HepG2 (cell line): ENCODE measurements at regions not wholly inside any gene's neighbourhood (a gene's known extent, or its start where the extent isn't known, plus 50 kb on each side); places are given as distances from the start of the nearest gene placed in this dataset.

ENCODE experiments used
- ATAC-seq: fragments of 200-7000 bp; cut with Tn5 transposase; 3 replicates; pipeline ENCODE4 v1.9.1; 2020; ENCODE audit warnings: mild to moderate bottlenecking, moderate library complexity
- BruUV-seq: library from RNA; stranded (reverse); fragments of 400-500 nt; replicated peaks from 2 replicates; lab custom pipeline; 2021; lab: Mats Ljungman, UMichigan
- CTCF ChIA-PET: fragments of 300-600 bp; formaldehyde crosslinking; extraction: SDS; loops from one replicate; lab custom pipeline; 2021; ENCODE audit warnings: low total read pairs, inconsistent platforms, low intra/inter-chr PET ratio; lab: Yijun Ruan, JAX
- POLR2A ChIA-PET: fragments of 350-600 bp; sonication (Branson Sonifier 250); formaldehyde crosslinking; loops from one replicate; lab custom pipeline; 2020; ENCODE audit warnings: antibody characterized with exemption, inconsistent platforms; lab: Yijun Ruan, JAX
- DNase-seq: peaks from one replicate; pipeline ENCODE4 v3.0.0-alpha.2; 2015; ENCODE audit warnings: low spot score
- FAIRE-seq: peaks from 3 replicates; lab custom pipeline; 2011; peaks lifted over from hg19 to GRCh38; lab: Jason Lieb, UNC
- H2AFZ ChIP-seq: one replicate; pipeline ENCODE4 v1.6.1; 2011; ENCODE audit warnings: low read length, inconsistent platforms
- H3K27ac ChIP-seq: fragments of 300-600 bp; 3 replicates; pipeline ENCODE4 v1.8.0; 2011; ENCODE audit warnings: mixed run types, mild to moderate bottlenecking, mixed read lengths, low read length, inconsistent platforms; ENCODE audit not compliant: insufficient read depth; ENCODE audit errors: extremely low read length
- H3K27me3 ChIP-seq, 2 experiments: fragments of 200-600 bp in 1 of 2; 2 replicates in 1 of 2; 3 replicates in 1 of 2; pipeline versions ENCODE4 v1.6.0 to v1.8.0; 2011; ENCODE audit warnings: low read length in 2 of 2, mild to moderate bottlenecking in 2 of 2, moderate library complexity in 2 of 2, inconsistent platforms in 1 of 2; ENCODE audit not compliant: insufficient read depth in 2 of 2, control insufficient read depth in 1 of 2
- H3K36me3 ChIP-seq, 2 experiments: fragments of 200-600 bp in 1 of 2; replicated peaks in 1 of 2; 2 replicates in 1 of 2; 3 replicates in 1 of 2; pipeline versions ENCODE4 v1.5.1 to v1.8.0; 2011; ENCODE audit warnings: low read length in 2 of 2, inconsistent platforms in 1 of 2; ENCODE audit not compliant: insufficient read depth in 2 of 2, control insufficient read depth in 1 of 2
- H3K4me1 ChIP-seq: 2 replicates; pipeline ENCODE4 v1.5.1; 2012; ENCODE audit warnings: low read length, inconsistent platforms; ENCODE audit not compliant: insufficient read depth
- H3K4me2 ChIP-seq: 2 replicates; pipeline ENCODE4 v1.6.0; 2011; ENCODE audit warnings: low read depth, low read length, inconsistent platforms
- H3K4me3 ChIP-seq, 3 experiments: fragments of 200-600 bp in 1 of 3; sonication (generic), shearing (Covaris generic) in 1 of 3; replicated peaks in 1 of 3; 2 replicates each; pipeline ENCODE4 v1.5.1; 2011 to 2016; ENCODE audit warnings: low read length in 3 of 3, inconsistent platforms in 2 of 3, low read depth in 2 of 3, mild to moderate bottlenecking in 2 of 3, control low read depth in 1 of 3, mixed read lengths in 1 of 3; ENCODE audit not compliant: insufficient read depth in 1 of 3
- H3K79me2 ChIP-seq: one replicate; pipeline ENCODE4 v1.6.1; 2011; ENCODE audit warnings: low read length, inconsistent platforms; ENCODE audit not compliant: insufficient read depth
- H3K9ac ChIP-seq: 2 replicates; pipeline ENCODE4 v1.6.0; 2011; ENCODE audit warnings: mild to moderate bottlenecking, low read depth, low read length, inconsistent platforms; ENCODE audit not compliant: insufficient read depth
- H3K9me3 ChIP-seq: 2 replicates; pipeline ENCODE4 v1.5.1; 2012; ENCODE audit warnings: mild to moderate bottlenecking, low read length
- H4K20me1 ChIP-seq: 2 replicates; pipeline ENCODE4 v1.6.0; 2011; ENCODE audit warnings: inconsistent platforms, mild to moderate bottlenecking, low read length, moderate library complexity; ENCODE audit not compliant: insufficient read depth
- CEBPZ ChIP-seq: IDR thresholded peaks from 2 replicates; pipeline ENCODE4 v1.6.1; 2012; ENCODE audit warnings: low read length, improper control_type of control experiment
- HES4 ChIP-seq: sonication (generic); formaldehyde crosslinking; IDR thresholded peaks from 2 replicates; pipeline ENCODE4 v1.9.0; 2021; ENCODE audit warnings: mild to moderate bottlenecking, missing genetic modification reagents, borderline replicate concordance
- KMT2A ChIP-seq: sonication (generic); formaldehyde crosslinking; IDR thresholded peaks from 2 replicates; pipeline ENCODE4 v1.4.0; 2020; ENCODE audit warnings: missing genetic modification reagents
- KMT2B ChIP-seq: IDR thresholded peaks from 2 replicates; pipeline ENCODE4 v1.6.1; 2016; ENCODE audit warnings: missing genetic modification reagents, missing compliant biosample characterization
- NCOA2 ChIP-seq: sonication (generic); formaldehyde crosslinking; IDR thresholded peaks from 2 replicates; pipeline ENCODE4 v1.8.0; 2022; ENCODE audit warnings: inconsistent platforms
- NONO ChIP-seq, 2 experiments: fragments of 450-650 bp in 1 of 2; sonication (generic) in 1 of 2; formaldehyde crosslinking in 1 of 2; IDR thresholded peaks in 1 of 2; conservative IDR thresholded peaks in 1 of 2; 2 replicates each; pipeline versions ENCODE4 v1.6.1 to v1.8.0; 2017 to 2022; ENCODE audit warnings: mild to moderate bottlenecking in 1 of 2, missing genetic modification reagents in 1 of 2, moderate library complexity in 1 of 2
- POLR2AphosphoS2 ChIP-seq: IDR thresholded peaks from 2 replicates; pipeline ENCODE4 v1.6.1; 2011; ENCODE audit warnings: low read depth, low read length, improper control_type of control experiment
- TBX3 ChIP-seq: fragments of 450-650 bp; IDR thresholded peaks from 2 replicates; pipeline ENCODE4 v1.6.1; 2017; ENCODE audit warnings: antibody characterized with exemption, mild to moderate bottlenecking, inconsistent platforms, borderline replicate concordance
- ZBTB21 ChIP-seq: sonication (generic); formaldehyde crosslinking; IDR thresholded peaks from 2 replicates; pipeline ENCODE4 v1.4.0; 2020; ENCODE audit warnings: missing genetic modification reagents
- ZBTB43 ChIP-seq: sonication (generic); formaldehyde crosslinking; conservative IDR thresholded peaks from 2 replicates; pipeline ENCODE4 v1.4.0; 2020; ENCODE audit warnings: missing genetic modification reagents
- ZBTB7A ChIP-seq: sonication (generic); formaldehyde crosslinking; IDR thresholded peaks from 2 replicates; pipeline ENCODE4 v1.8.0; 2022; ENCODE audit warnings: mild to moderate bottlenecking, missing genetic modification reagents
- ZNF160 ChIP-seq: sonication (generic); formaldehyde crosslinking; IDR thresholded peaks from 2 replicates; pipeline ENCODE4 v1.8.0; 2022; ENCODE audit warnings: mild to moderate bottlenecking, inconsistent platforms, missing genetic modification reagents
- ZNF326 ChIP-seq: sonication (generic); formaldehyde crosslinking; IDR thresholded peaks from 2 replicates; pipeline ENCODE4 v1.4.0; 2020; ENCODE audit warnings: missing genetic modification reagents, borderline replicate concordance
- ZNF431 ChIP-seq: sonication (generic); formaldehyde crosslinking; IDR thresholded peaks from 2 replicates; pipeline ENCODE4 v1.9.0; 2022; ENCODE audit warnings: missing genetic modification reagents, low read depth, mild to moderate bottlenecking, borderline replicate concordance
- ZNF788 ChIP-seq: sonication (generic); formaldehyde crosslinking; IDR thresholded peaks from 2 replicates; pipeline ENCODE4 v1.5.0; 2020; ENCODE audit warnings: mild to moderate bottlenecking, missing genetic modification reagents, borderline replicate concordance
- WGBS: methylation state at CpG from one replicate; pipeline ENCODE4 v1.1.6; 2017; ENCODE audit warnings: low lambda C conversion rate; 5-methylcytosine and 5-hydroxymethylcytosine counted together
- in situ Hi-C: cut with HindIII; loops from 2 replicates; pipeline ENCODE4 v1.10.0; 2017; ENCODE audit warnings: low pct_unique_long_range_greater_than_20kb; ENCODE audit not compliant: extremely low pct_ligation_motif_present
- intact Hi-C: fragments of 100-400 bp; cut with micrococcal nuclease; formaldehyde crosslinking; loops from one replicate; pipeline ENCODE4 v1.10.0; 2022; ENCODE audit not compliant: unreplicated experiment
- TF ChIP-seq, protein P1 (sequence below): sonication (generic); formaldehyde crosslinking; IDR thresholded peaks from 2 replicates; pipeline ENCODE4 v1.4.0; 2020; ENCODE audit warnings: missing genetic modification reagents

DNA sequence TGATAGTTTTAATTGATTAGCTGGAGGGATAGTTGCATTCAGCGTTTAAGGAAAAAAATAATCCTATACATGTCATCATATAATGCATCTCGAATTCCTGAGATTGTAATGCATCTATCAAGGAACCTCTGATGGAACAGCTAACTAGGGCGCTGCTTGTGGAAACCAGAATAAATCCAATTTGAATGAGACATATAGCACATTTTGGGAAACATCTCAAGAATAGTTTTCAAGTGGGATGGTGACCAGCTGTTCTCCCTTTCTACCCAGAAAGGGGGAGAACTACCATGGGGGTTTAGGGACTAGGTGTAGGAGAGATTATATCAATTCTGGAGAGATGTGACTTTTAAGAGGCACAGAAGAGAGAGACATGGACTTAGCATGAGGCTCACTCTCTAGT, 319.3 kb upstream of the BRINP1 start:
- no peaks in the 10 kb centered on the region for H3K27me3 ChIP-seq
- ChIA-PET POLR2A (no interaction called here), CTCF (no interaction called here)
- DNase-seq (no peak), ATAC-seq (no peak), FAIRE-seq (no peak)
- no peaks in the 10 kb centered on the region for H4K20me1 ChIP-seq
- no peaks in the 10 kb centered on the region for H3K9me3 ChIP-seq
- 0% methylated on average over 3 of the region's 3 CpGs for WGBS
- in situ Hi-C loops, result no loop called here
- H2AFZ ChIP-seq, result no peak overlapping the region
- H3K4me3 ChIP-seq, result no peak overlapping the region
- no peak overlapping the region for H3K9ac ChIP-seq
- H3K79me2 ChIP-seq, result no peaks in the 10 kb centered on the region
- H3K27ac ChIP-seq, result no peak overlapping the region
- intact Hi-C loops, result no loop called here
- TF ChIP-seq ZBTB7A (CRISPR knock-in tag) (no peak), ZNF431 (no peak), POLR2AphosphoS2 (no peak), CEBPZ (no peak), ZNF160 (CRISPR knock-in tag) (no peak), ZNF326 (no peak), NCOA2 (no peak), HES4 (CRISPR knock-in tag) (no peak), KMT2A (no peak), NONO (IDR thresholded peaks at IDR 0.05) (no peak), NONO (CRISPR knock-in tag; conservative IDR thresholded peaks at IDR 0.05) (no peak), KMT2B (CRISPR knock-in tag) (no peak), TBX3 (no peak), ZBTB43 (CRISPR knock-in tag) (no peak), ZBTB21 (CRISPR knock-in tag) (no peak), ZNF788 (CRISPR knock-in tag) (no peak)
- TF ChIP-seq, protein P1, sequence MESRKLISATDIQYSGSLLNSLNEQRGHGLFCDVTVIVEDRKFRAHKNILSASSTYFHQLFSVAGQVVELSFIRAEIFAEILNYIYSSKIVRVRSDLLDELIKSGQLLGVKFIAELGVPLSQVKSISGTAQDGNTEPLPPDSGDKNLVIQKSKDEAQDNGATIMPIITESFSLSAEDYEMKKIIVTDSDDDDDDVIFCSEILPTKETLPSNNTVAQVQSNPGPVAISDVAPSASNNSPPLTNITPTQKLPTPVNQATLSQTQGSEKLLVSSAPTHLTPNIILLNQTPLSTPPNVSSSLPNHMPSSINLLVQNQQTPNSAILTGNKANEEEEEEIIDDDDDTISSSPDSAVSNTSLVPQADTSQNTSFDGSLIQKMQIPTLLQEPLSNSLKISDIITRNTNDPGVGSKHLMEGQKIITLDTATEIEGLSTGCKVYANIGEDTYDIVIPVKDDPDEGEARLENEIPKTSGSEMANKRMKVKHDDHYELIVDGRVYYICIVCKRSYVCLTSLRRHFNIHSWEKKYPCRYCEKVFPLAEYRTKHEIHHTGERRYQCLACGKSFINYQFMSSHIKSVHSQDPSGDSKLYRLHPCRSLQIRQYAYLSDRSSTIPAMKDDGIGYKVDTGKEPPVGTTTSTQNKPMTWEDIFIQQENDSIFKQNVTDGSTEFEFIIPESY, result no peak
- H3K4me2 ChIP-seq, result no peak overlapping the region
- BruUV-seq, result no TSS peak
- no peaks in the 10 kb centered on the region for H3K4me1 ChIP-seq
- H3K36me3 ChIP-seq, result no peaks in the 10 kb centered on the region
